Lung (tissue), 11 donors: ENCODE measurements at regions not wholly inside any gene's neighbourhood (a gene's known extent, or its start where the extent isn't known, plus 50 kb on each side); places are given as distances from the start of the nearest gene placed in this dataset.

Source experiments
- ATAC-seq: fragments of 200-7000 bp; cut with Tn5 transposase; one replicate; pipeline ENCODE4 v1.9.1; 2020; ENCODE audit warnings: moderate number of reproducible peaks; ENCODE audit not compliant: insufficient read depth, low FRiP score
- DNase-seq, 3 donors: peaks; one replicate each; pipeline ENCODE4 v3.0.0-alpha.2; 2013 to 2017
- H3K27ac ChIP-seq, 2 donors: one replicate each; pipeline ENCODE4 v1.5.1; 2013; ENCODE audit warnings: mild to moderate bottlenecking in 2 of 2, moderate library complexity in 2 of 2, control low read depth in 1 of 2, inconsistent platforms in 1 of 2, low read depth in 1 of 2, low read length in 1 of 2
- H3K27me3 ChIP-seq, 3 donors: one replicate each; pipeline ENCODE4 v1.5.1; 2013; ENCODE audit warnings: low read length in 2 of 3; ENCODE audit not compliant: control insufficient read depth in 3 of 3, insufficient read depth in 3 of 3
- H3K36me3 ChIP-seq, 4 donors: one replicate each; pipeline ENCODE4 v1.5.1; 2013; ENCODE audit warnings: low read length in 4 of 4, mild to moderate bottlenecking in 1 of 4, moderate library complexity in 1 of 4; ENCODE audit not compliant: control insufficient read depth in 4 of 4, insufficient read depth in 4 of 4
- H3K4me1 ChIP-seq, 5 donors: one replicate each; pipeline ENCODE4 v1.5.1; 2013; ENCODE audit warnings: low read length in 5 of 5, mild to moderate bottlenecking in 2 of 5, moderate library complexity in 1 of 5; ENCODE audit not compliant: control insufficient read depth in 5 of 5, insufficient read depth in 5 of 5
- H3K4me3 ChIP-seq: one replicate; pipeline ENCODE4 v1.5.1; 2013; ENCODE audit warnings: mild to moderate bottlenecking, control low read depth, moderate library complexity
- H3K9ac ChIP-seq, 2 donors: one replicate each; pipeline ENCODE4 v1.5.1; 2013; ENCODE audit warnings: low read length in 2 of 2, control low read depth in 1 of 2; ENCODE audit not compliant: insufficient read depth in 1 of 2
- H3K9me3 ChIP-seq, 4 donors: one replicate each; pipeline ENCODE4 v1.5.1; 2013; ENCODE audit warnings: low read length in 3 of 4, mild to moderate bottlenecking in 1 of 4, moderate library complexity in 1 of 4; ENCODE audit not compliant: control insufficient read depth in 4 of 4, insufficient read depth in 3 of 4
- WGBS, 2 donors: extraction: QIAGEN DNeasy Blood & Tissue Kit; methylation state at CpG; one replicate each; pipeline ENCODE4 v1.1.7; 2013; 5-methylcytosine and 5-hydroxymethylcytosine counted together
- TF ChIP-seq, protein P1 (sequence below): IDR thresholded peaks from 2 replicates; pipeline ENCODE4 v1.5.1; 2012; ENCODE audit warnings: mild to moderate bottlenecking; ENCODE audit errors: control extremely low read depth, extremely low read depth
- donor health status: control.
- donor health status: control.
- donor health status: Bipolar disorder and iron deficiency.
- donor health status: healthy.
- donor health status: DM: yes; HTN: yes; CAD: no.

GRCh38 chr9:134992755-134993124, 75.0 kb upstream of the FCN1 start:
- peak; percentile 53 for ATAC-seq
- TF ChIP-seq, protein P1, sequence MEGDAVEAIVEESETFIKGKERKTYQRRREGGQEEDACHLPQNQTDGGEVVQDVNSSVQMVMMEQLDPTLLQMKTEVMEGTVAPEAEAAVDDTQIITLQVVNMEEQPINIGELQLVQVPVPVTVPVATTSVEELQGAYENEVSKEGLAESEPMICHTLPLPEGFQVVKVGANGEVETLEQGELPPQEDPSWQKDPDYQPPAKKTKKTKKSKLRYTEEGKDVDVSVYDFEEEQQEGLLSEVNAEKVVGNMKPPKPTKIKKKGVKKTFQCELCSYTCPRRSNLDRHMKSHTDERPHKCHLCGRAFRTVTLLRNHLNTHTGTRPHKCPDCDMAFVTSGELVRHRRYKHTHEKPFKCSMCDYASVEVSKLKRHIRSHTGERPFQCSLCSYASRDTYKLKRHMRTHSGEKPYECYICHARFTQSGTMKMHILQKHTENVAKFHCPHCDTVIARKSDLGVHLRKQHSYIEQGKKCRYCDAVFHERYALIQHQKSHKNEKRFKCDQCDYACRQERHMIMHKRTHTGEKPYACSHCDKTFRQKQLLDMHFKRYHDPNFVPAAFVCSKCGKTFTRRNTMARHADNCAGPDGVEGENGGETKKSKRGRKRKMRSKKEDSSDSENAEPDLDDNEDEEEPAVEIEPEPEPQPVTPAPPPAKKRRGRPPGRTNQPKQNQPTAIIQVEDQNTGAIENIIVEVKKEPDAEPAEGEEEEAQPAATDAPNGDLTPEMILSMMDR: no peak
- 61 to 81% methylated on average over 22 of the region's 22 CpGs for WGBS, 2 donors
- Histone ChIP-seq H3K27me3 (peaks cover 0 to 3% (median 0%) of the 10 kb centered on the region in 3 donors), H3K27ac (no peak overlapping the region), H3K4me3 (no peak overlapping the region), H3K36me3 (no peaks in the 10 kb centered on the region), H3K9me3 (peaks cover 0 to 7% (median 0%) of the 10 kb centered on the region in 4 donors), H3K4me1 (no peaks in the 10 kb centered on the region), H3K9ac (no peak overlapping the region)
- no peak for DNase-seq

DNA sequence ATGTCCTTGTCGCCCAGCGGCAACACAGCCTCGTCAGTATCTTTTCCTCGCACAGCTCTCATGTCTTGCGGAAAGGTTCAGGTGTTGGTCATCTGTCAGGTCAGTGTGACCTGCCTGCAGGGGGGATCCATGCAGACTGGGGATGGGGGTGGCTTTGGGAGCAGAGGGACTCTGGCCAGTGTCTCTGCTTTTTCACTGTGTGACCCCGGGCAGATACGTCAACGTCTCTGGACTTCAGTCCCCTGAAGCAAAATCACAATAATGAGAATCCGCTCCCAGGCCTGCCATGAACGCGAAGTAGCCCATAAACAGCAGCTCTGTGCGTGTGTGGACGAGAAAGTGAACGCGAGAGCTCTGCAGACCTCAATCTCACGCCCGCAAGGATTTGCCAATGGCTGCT, 75.7 kb upstream of the FCN1 start:
- 87 to 91% methylated on average over 17 of the region's 17 CpGs for WGBS, 2 donors
- H3K9me3 ChIP-seq: peaks cover 0 to 3% (median 0%) of the 10 kb centered on the region in 4 donors
- H3K4me1 ChIP-seq: no peaks in the 10 kb centered on the region
- peaks cover 0 to 3% (median 0%) of the 10 kb centered on the region in 3 donors for H3K27me3 ChIP-seq
- TF ChIP-seq, protein P1: no peak
- ATAC-seq: no peak
- no peak overlapping the region for H3K27ac ChIP-seq
- H3K9ac ChIP-seq: no peak overlapping the region
- no peak overlapping the region for H3K4me3 ChIP-seq
- no peaks in the 10 kb centered on the region for H3K36me3 ChIP-seq
- DNase-seq: no peak

DNA sequence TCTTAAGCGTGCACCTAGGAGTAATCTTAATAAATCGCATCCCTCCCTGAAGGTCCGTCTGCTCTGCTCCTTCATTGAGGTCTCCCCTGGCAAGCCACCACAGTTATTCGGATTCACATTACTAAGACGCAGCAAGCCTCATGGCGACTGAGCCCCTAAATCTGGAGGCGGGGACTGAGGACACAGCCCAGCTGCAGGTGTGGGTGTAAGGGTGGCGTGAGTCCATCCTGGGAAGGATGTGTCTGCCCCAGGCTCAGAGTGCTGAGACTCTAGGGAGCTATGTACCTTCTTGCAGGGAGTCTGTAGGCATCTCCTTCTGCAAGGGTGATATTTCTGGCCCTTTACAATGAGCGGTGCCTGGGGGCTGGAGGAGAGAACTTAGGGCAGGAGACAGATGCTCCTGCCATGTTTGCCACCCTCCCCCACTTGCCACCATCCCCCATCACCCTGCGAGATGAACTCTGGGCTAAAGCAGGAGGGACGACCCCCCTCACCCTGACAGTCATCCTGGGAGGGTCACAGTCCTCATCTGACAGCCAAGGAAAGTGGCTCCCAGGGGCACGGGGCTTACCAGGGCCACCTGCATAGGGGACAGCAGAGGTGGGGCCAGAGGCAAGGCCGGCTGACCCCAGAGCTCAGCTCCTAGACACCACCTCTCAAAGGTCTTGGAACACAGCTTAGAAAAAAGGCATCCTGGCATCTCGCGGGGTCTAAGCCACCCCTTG, 76.4 kb upstream of the FCN1 start:
- TF ChIP-seq, protein P1: no peak
- H3K9me3 ChIP-seq: peaks cover 0 to 3% (median 0%) of the 10 kb centered on the region in 4 donors
- peaks cover 0 to 3% (median 0%) of the 10 kb centered on the region in 3 donors for H3K27me3 ChIP-seq
- H3K4me1 ChIP-seq: no peaks in the 10 kb centered on the region
- H3K9ac ChIP-seq: no peak overlapping the region
- no peak overlapping the region for H3K27ac ChIP-seq
- no peaks in the 10 kb centered on the region for H3K36me3 ChIP-seq
- ATAC-seq (no peak), DNase-seq (peak in 1 of 3 donors; percentile 6)
- H3K4me3 ChIP-seq: no peak overlapping the region
- 82 to 88% methylated on average over 15 of the region's 15 CpGs for WGBS, 2 donors
